ENCODE measurements at regions not wholly inside any gene's neighbourhood (a gene's known extent, or its start where the extent isn't known, plus 50 kb on each side); places are given as distances from the start of the nearest gene placed in this dataset.

GRCh38 chr4:185894481-185894880, 82.5 kb upstream of the SORBS2 start:
- no peak for DNase-seq

- no peak for DNase-seq
Measured at GRCh38 chr4:185895351-185895750, 83.4 kb upstream of the SORBS2 start.

- no peak for DNase-seq
Measured at GRCh38 chr4:185895866-185896265, 83.9 kb upstream of the SORBS2 start.

GRCh38 chr4:185896817-185897488, 85.0 kb upstream of the SORBS2 start:
- DNase-seq: no peak

- no peak for DNase-seq
Measured at GRCh38 chr4:185898413-185898812, 86.4 kb upstream of the SORBS2 start.

- no peak for DNase-seq
Measured at GRCh38 chr4:185899833-185900232, 87.8 kb upstream of the SORBS2 start.

GRCh38 chr4:185902654-185903053, 90.7 kb upstream of the SORBS2 start:
- DNase-seq: no peak

GRCh38 chr4:185903205-185903604, 91.2 kb upstream of the SORBS2 start:
- no peak for DNase-seq

GRCh38 chr4:185904381-185904780, 92.4 kb upstream of the SORBS2 start:
- no peak for DNase-seq

GRCh38 chr4:185909972-185910371, 98.0 kb upstream of the SORBS2 start:
- no peak for DNase-seq

- no peak for DNase-seq
Measured at GRCh38 chr4:185911556-185912064, 99.6 kb upstream of the SORBS2 start.

GRCh38 chr4:185912779-185913178, 100.8 kb upstream of the SORBS2 start:
- DNase-seq: no peak

GRCh38 chr4:185914583-185915199, 102.7 kb upstream of the SORBS2 start:
- DNase-seq: no peak

GRCh38 chr4:185915271-185915670, 103.3 kb upstream of the SORBS2 start:
- no peak for DNase-seq

- DNase-seq: no peak
Measured at GRCh38 chr4:185915817-185916216, 103.8 kb upstream of the SORBS2 start.

GRCh38 chr4:185916231-185916630, 104.2 kb upstream of the SORBS2 start:
- DNase-seq: no peak

- DNase-seq: no peak
Measured at GRCh38 chr4:185916683-185917082, 104.7 kb upstream of the SORBS2 start.

GRCh38 chr4:185919107-185919506, 107.1 kb upstream of the SORBS2 start:
- no peak for DNase-seq

GRCh38 chr4:185920171-185920570, 108.2 kb upstream of the SORBS2 start:
- no peak for DNase-seq

GRCh38 chr4:185920691-185921260, 108.8 kb upstream of the SORBS2 start:
- DNase-seq: no peak

- no peak for DNase-seq
Measured at GRCh38 chr4:185921583-185922555, 109.9 kb upstream of the SORBS2 start.

- no peak for DNase-seq
Measured at GRCh38 chr4:185924458-185925044, 112.6 kb upstream of the SORBS2 start.

- DNase-seq: no peak
Measured at GRCh38 chr4:185925910-185926360, 113.9 kb upstream of the SORBS2 start.
